GM12878 (cell line): ENCODE measurements at regions not wholly inside any gene's neighbourhood (a gene's known extent, or its start where the extent isn't known, plus 50 kb on each side); places are given as distances from the start of the nearest gene placed in this dataset.

Source experiments
- ATF7 ChIP-seq: fragments of 450-650 bp; IDR thresholded peaks from 2 replicates; pipeline ENCODE4 v1.6.1; 2016; ENCODE audit warnings: low read depth, mild to moderate bottlenecking
- BACH1 ChIP-seq: fragments of 450-650 bp; IDR thresholded peaks from 2 replicates; pipeline ENCODE4 v1.6.1; 2017; ENCODE audit warnings: mild to moderate bottlenecking, borderline replicate concordance
- BMI1 ChIP-seq: fragments of 450-650 bp; IDR thresholded peaks from 2 replicates; pipeline ENCODE4 v1.6.1; 2016; ENCODE audit warnings: mild to moderate bottlenecking, moderate library complexity, borderline replicate concordance
- CBFB ChIP-seq: IDR thresholded peaks from 2 replicates; pipeline ENCODE4 v1.6.1; 2016; ENCODE audit warnings: antibody characterized with exemption, low read depth
- CEBPB ChIP-seq, 2 experiments: fragments of 150-350 bp in 1 of 2; IDR thresholded peaks; 2 replicates each; pipeline ENCODE4 v1.6.1; 2012 to 2014; ENCODE audit warnings: low read depth in 2 of 2, low read length in 2 of 2, borderline replicate concordance in 1 of 2, inconsistent platforms in 1 of 2
- CHD2 ChIP-seq: IDR thresholded peaks from 2 replicates; pipeline ENCODE4 v1.6.1; 2011; ENCODE audit warnings: low read depth, low read length, improper control_type of control experiment, borderline replicate concordance
- CREB1 ChIP-seq: IDR thresholded peaks from 2 replicates; pipeline ENCODE4 v1.6.1; 2012; ENCODE audit warnings: low read depth, mild to moderate bottlenecking, inconsistent platforms
- CREM ChIP-seq: IDR thresholded peaks from 2 replicates; pipeline ENCODE4 v1.6.1; 2014; ENCODE audit warnings: antibody characterized with exemption, low read depth
- FOXM1 ChIP-seq: IDR thresholded peaks from 2 replicates; pipeline ENCODE4 v1.6.1; 2012; ENCODE audit warnings: low read depth, mild to moderate bottlenecking, inconsistent platforms, low read length, moderate library complexity
- JUND ChIP-seq: IDR thresholded peaks from 2 replicates; pipeline ENCODE4 v1.6.1; 2012; ENCODE audit warnings: low read depth, mild to moderate bottlenecking, low read length, improper control_type of control experiment, moderate library complexity
- LARP7 ChIP-seq: fragments of 450-650 bp; IDR thresholded peaks from 2 replicates; pipeline ENCODE4 v1.6.1; 2017; ENCODE audit warnings: mild to moderate bottlenecking
- MEF2A ChIP-seq: IDR thresholded peaks from 2 replicates; pipeline ENCODE4 v1.6.1; 2011; ENCODE audit warnings: low read depth, mild to moderate bottlenecking, low read length, moderate library complexity; ENCODE audit not compliant: insufficient read depth
- MLLT1 ChIP-seq: fragments of 450-650 bp; IDR thresholded peaks from 2 replicates; pipeline ENCODE4 v1.6.1; 2016; ENCODE audit warnings: mild to moderate bottlenecking
- NFYA ChIP-seq: IDR thresholded peaks from 2 replicates; pipeline ENCODE4 v1.6.1; 2011; ENCODE audit warnings: low read depth, mild to moderate bottlenecking, low read length, improper control_type of control experiment, borderline replicate concordance
- NRF1 ChIP-seq: conservative IDR thresholded peaks from 2 replicates; pipeline ENCODE4 v1.6.1; 2011; ENCODE audit warnings: mild to moderate bottlenecking, low read depth, low read length, improper control_type of control experiment
- PAX5 ChIP-seq: IDR thresholded peaks from 2 replicates; pipeline ENCODE4 v1.6.1; 2011; ENCODE audit warnings: low read depth, low read length, borderline replicate concordance
- PML ChIP-seq: IDR thresholded peaks from 2 replicates; pipeline ENCODE4 v1.6.1; 2012; ENCODE audit warnings: low read length, inconsistent platforms
- POLR2AphosphoS2 ChIP-seq: IDR thresholded peaks from 2 replicates; pipeline ENCODE4 v1.6.1; 2011; ENCODE audit warnings: low read depth, mild to moderate bottlenecking, low read length, improper control_type of control experiment, moderate library complexity
- RAD51 ChIP-seq: fragments of 450-650 bp; IDR thresholded peaks from 2 replicates; pipeline ENCODE4 v1.6.1; 2016; ENCODE audit warnings: moderate library complexity, mild to moderate bottlenecking, inconsistent platforms
- RELB ChIP-seq: fragments of 450-650 bp; IDR thresholded peaks from 2 replicates; pipeline ENCODE4 v1.6.1; 2017; ENCODE audit warnings: low read depth, mild to moderate bottlenecking, moderate library complexity
- RFX5 ChIP-seq: IDR thresholded peaks from 2 replicates; pipeline ENCODE4 v1.6.1; 2011; ENCODE audit warnings: low read depth, low read length, improper control_type of control experiment
- RUNX3 ChIP-seq: IDR thresholded peaks from 2 replicates; pipeline ENCODE4 v1.6.1; 2012; ENCODE audit warnings: low read length, inconsistent platforms
- SMARCA5 ChIP-seq: fragments of 450-650 bp; IDR thresholded peaks from 2 replicates; pipeline ENCODE4 v1.6.1; 2017; ENCODE audit warnings: mild to moderate bottlenecking
- SREBF1 ChIP-seq: IDR thresholded peaks from 2 replicates; pipeline ENCODE4 v1.6.1; 2012; ENCODE audit warnings: mild to moderate bottlenecking, low read length
- USF2 ChIP-seq: IDR thresholded peaks from 2 replicates; pipeline ENCODE4 v1.6.1; 2011; ENCODE audit warnings: low read depth, low read length, improper control_type of control experiment, borderline replicate concordance
- ZNF217 ChIP-seq: fragments of 450-650 bp; IDR thresholded peaks from 2 replicates; pipeline ENCODE4 v1.6.1; 2017; ENCODE audit warnings: antibody characterized with exemption, mild to moderate bottlenecking
- ZNF622 ChIP-seq: fragments of 450-650 bp; IDR thresholded peaks from 2 replicates; pipeline ENCODE4 v1.6.1; 2017; ENCODE audit warnings: mild to moderate bottlenecking, inconsistent platforms

GRCh38 chr6:11854408-11855165 lies 76.0 kb upstream of the ADTRP start (continued):
- TF ChIP-seq RELB (peak; percentile 38; the same call in 1 of the 2 replicates), ZNF622 (no peak), USF2 (no peak), PML (no peak), CHD2 (no peak), RUNX3 (peak; percentile 57; the same call in 1 of the 2 replicates), PAX5 (no peak), LARP7 (0 out of 2 replicates have a peak, but pooled peaks have one; percentile 45), JUND (no peak), CREM (0 out of 2 replicates have a peak, but pooled peaks have one; percentile 13), RFX5 (no peak), FOXM1 (peak; percentile 51; the same call in 1 of the 2 replicates), CEBPB (IDR thresholded peaks at IDR 0.05; ENCODE audit: borderline replicate concordance in 1 of 2, low read depth in 2 of 2, low read length in 2 of 2) (0 out of 4 replicates have a peak, but pooled peaks of 1 of the 2 experiments have one; percentile 3), RAD51 (no peak), MLLT1 (no peak), ATF7 (no peak), SREBF1 (no peak), NFYA (no peak), NRF1 (no peak), ZNF217 (0 out of 2 replicates have a peak, but pooled peaks have one; percentile 21), SMARCA5 (no peak), MEF2A (no peak), BACH1 (no peak), BMI1 (no peak), CREB1 (no peak), POLR2AphosphoS2 (no peak), CBFB (no peak)
